ENCODE measurements at regions not wholly inside any gene's neighbourhood (a gene's known extent, or its start where the extent isn't known, plus 50 kb on each side); places are given as distances from the start of the nearest gene placed in this dataset.
"Not testable (repeated sequence)": the region's sequence is repeated elsewhere in the genome, so short reads cannot be mapped to it uniquely, and the experiment has no call there.

DNA sequence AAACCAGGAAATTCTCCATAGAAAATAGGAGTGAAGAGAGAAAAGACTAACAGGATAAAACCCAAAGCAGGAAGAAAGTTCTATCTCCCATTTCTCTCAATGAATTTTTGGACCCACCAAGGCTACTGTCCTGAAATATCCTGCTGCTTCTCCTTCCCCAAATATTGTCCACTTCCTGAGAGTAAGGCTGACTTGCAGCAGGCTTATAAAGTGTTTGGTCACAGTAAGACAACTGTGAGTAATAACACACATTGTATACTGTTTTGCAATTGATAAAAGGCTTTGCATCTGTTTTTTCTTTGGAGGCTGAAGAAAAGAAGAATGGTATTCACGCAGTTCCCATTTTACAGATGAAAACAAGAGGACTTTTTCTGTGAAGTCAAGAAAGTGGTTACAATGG, 52.8 kb downstream of the FOXD4L6 start:
- WGBS, 2 donors = 43 to 59% methylated on average over 1 of the region's 1 CpG
- ATAC-seq = not testable (repeated sequence)

DNA sequence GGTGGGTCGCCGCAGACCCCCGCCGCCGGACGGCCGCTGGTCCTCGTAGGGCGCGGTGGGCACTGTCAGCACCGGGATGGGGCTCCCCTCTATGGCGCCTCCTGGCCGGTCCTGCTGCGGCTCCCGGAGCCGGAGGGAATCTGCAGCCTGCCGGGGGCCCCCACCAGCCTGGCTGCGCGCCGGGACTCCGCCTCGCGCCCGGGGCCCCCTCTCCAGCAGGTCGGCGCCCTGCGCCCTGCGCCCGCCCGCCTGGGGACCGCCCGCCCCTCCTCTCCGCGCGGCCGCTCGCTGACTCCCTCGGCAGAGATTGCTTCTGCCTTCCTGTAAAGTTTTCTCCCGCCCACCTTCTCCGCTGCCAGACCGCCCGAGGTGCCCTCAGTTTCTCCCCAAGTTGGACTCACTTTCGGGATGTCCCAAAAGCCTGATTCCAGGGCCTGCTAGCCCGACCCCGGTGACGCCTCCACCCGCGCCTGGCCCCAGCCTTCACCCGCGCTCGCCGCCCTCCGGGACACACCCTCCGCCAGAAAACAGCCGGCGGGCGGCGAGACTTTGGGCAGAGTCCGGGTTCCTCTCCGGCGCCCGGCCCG, 54.0 kb downstream of the FOXD4L6 start:
- intact Hi-C loops (cut with DNase I); H3K4me1 ChIP-seq; FAIRE-seq; H3K9me3 ChIP-seq; H3K27ac ChIP-seq; H3K27me3 ChIP-seq; H3K36me3 ChIP-seq: not testable (repeated sequence)
- peak overlapping the region; percentile 24 to 55 (median 30) for H3K4me3 ChIP-seq
- peak; percentile 38 to 86 (median 76) for ATAC-seq
- 3 to 6% methylated on average over 63 of the region's 63 CpGs for WGBS, 2 donors
- peak in 5 of 6 donors; percentile 15 to 74 (median 22) for DNase-seq

More for the DNA sequence above, 52.8 kb downstream of the FOXD4L6 start:
- H3K27me3 ChIP-seq; H3K4me1 ChIP-seq; H3K27ac ChIP-seq; FAIRE-seq; DNase-seq; intact Hi-C loops (cut with DNase I); H3K36me3 ChIP-seq; H3K4me3 ChIP-seq; H3K9me3 ChIP-seq: not testable (repeated sequence)

DNA sequence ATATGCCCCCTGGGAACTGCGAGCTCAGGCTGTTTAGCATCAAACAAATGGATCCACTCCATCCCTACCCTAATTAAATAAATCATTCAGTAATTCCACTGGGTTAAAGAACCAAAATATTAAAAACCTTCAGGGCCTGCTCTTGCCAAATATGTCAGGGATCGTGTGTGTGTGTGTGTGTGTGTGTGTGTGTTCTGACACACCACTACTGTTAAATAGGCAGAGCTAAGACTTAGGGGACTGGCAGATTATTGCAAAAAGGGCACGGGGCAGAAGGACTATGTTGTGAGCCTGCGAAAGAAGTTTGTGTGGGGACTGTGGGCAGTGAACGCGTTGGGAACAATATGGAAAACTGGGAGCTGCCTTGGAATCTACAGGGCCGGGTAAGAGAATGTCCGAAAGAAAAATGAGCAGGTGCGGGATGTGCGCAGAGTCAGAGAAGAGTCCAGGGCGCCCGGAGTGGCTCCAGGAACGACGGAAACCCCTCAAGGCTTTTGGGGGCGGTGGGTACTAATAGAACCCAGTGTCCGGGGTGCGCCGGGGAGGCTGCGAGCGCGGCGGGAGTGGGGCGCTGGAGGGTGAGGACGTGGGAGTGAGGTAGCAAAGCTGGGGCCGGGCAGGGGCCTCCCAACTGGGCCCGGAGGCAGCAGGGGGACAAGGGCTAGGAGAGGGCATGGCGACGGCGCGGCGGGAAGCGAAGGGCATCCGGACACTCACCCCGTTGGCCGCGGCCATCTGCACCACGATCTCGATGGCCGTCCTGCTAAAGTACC, 54.8 kb downstream of the FOXD4L6 start:
- intact Hi-C loops (cut with DNase I); FAIRE-seq; H3K9me3 ChIP-seq; H3K36me3 ChIP-seq; H3K27me3 ChIP-seq; H3K4me1 ChIP-seq; H3K27ac ChIP-seq: not testable (repeated sequence)
- peak in 2 of 4 donors; percentile 8 to 13 for ATAC-seq
- WGBS, 2 donors = 20 to 23% methylated on average over 28 to 37 of the region's 39 CpGs
- peak in 2 of 6 donors; percentile 53 to 75 for DNase-seq
- H3K4me3 ChIP-seq = peak overlapping the region in 3 of 4 donors; percentile 30 to 55 (median 31)

DNA sequence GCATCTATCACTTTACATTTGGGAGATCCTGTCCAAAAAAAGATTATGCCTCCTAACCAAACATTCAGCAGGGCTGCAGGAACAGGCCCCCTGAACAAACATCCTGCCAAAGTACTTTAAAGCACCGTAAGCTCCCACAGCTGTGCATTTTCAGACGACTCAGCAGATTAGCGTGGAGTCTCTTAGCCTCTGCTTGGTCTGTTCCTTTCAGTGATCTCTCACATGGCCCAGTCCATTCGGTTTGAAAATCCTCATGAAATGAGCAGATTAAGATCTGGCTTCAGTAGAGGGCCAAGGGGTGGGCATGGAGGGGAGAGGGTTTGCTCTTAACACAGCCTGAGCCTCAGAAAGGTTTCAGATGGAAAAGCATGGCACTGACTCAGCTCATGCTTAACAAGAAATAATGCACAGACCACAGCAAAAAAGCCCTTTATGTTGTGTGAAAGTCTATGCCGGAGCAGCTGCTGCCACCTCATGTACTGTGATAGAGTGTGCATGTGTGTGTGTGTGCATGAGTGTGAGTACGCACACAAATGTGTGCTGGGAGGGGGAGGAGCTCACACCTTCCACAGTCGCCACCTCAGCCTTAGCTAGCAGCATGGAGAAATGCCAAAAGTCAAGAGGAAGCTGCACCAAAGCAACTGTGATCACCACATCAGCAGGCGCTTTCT, 64.2 kb downstream of the FOXD4L6 start:
- H3K27ac ChIP-seq; H3K36me3 ChIP-seq; intact Hi-C loops (cut with DNase I); H3K4me3 ChIP-seq; H3K4me1 ChIP-seq; H3K27me3 ChIP-seq; FAIRE-seq; H3K9me3 ChIP-seq: not testable (repeated sequence)
- ATAC-seq (peak in 3 of 4 donors; percentile 60 to 75 (median 75)), DNase-seq (peak in 2 of 6 donors; percentile 13 to 44)
- WGBS, 2 donors = 24 to 26% methylated on average over 8 of the region's 8 CpGs

DNA sequence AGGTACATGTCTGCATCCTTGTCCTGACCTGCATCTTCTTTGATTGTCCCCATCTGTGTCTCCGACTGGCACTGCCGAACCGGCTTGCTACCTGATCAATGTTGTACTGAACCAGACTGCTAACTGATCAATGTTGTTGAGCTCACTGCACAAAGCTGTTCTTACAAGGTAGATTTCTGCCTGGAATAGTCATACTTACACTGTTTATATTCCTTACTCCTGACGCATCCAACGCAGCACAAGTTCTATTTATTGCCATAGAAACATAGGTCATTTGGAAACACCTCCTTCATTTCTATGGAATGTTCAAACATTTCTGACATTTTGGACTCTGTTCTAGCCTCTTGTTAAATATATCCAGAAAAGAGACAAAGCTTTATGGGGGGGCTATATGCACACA, 65.2 kb downstream of the FOXD4L6 start:
- FAIRE-seq; H3K27ac ChIP-seq; H3K27me3 ChIP-seq; H3K36me3 ChIP-seq; ATAC-seq; intact Hi-C loops (cut with DNase I); DNase-seq; H3K9me3 ChIP-seq; H3K4me1 ChIP-seq; H3K4me3 ChIP-seq: not testable (repeated sequence)
- 71 to 74% methylated on average over 5 of the region's 5 CpGs for whole genome bisulfite sequencing, 2 donors

DNA sequence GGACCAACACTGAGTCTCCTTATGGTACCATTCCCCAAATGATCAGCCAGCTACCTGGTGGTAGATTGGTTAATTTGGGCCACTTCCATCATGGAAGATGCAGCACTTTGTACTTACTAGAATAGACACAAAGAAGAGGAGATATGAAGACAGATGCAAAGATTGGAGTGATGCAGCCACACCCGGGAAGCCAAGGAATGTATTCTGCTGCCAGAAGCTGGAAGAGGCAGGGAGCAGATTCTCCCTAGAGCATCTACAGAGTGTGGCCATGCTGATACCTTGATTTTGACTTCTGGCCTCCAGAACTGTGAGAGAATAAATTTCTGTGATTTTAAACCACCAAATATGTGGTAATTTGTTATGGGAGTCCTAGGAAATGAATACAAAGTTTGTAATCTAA, 68.9 kb downstream of the FOXD4L6 start:
- H3K27ac ChIP-seq; H3K27me3 ChIP-seq; H3K4me3 ChIP-seq; H3K36me3 ChIP-seq; H3K4me1 ChIP-seq; H3K9me3 ChIP-seq; ATAC-seq; FAIRE-seq; intact Hi-C loops (cut with DNase I); DNase-seq: not testable (repeated sequence)
- WGBS, 2 donors = 83 to 100% methylated on average over 1 of the region's 1 CpG

DNA sequence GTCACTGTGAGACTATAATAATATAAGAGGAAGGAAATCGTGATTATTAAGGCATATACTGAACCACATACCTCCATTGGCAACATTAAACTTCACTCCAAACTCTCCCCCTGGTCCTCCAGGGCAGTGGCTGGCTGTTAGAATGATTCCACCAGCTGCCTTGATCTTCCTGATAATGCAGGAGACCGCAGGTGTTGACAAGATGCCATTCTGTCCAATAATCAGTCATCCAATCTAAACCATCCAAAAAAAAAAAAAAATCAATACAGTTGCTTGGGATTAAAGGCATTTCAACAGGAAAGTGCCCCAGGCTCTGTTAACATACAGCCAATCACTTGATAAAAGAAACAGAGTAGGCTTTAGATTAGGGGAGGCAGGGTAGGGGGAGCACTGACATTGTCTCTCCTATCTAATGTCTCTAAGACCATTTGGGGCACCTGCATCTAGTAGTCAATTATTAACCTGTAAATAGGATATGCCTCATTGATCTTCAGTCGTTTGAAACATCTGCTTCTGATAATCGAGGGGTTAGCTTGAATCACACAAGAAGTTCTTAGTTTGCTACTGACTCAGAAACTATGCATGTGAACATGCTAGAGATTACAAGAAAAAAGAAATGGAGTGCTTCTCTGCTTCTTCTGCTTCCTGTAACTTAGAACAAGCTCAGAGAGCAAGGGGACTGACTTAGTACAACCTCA, 74.7 kb downstream of the FOXD4L6 start:
- H3K27ac ChIP-seq; ATAC-seq; H3K9me3 ChIP-seq; H3K27me3 ChIP-seq; H3K36me3 ChIP-seq; H3K4me1 ChIP-seq; intact Hi-C loops (cut with DNase I); FAIRE-seq; DNase-seq; H3K4me3 ChIP-seq: not testable (repeated sequence)
- 25 to 40% methylated on average over 4 of the region's 4 CpGs for WGBS, 2 donors

DNA sequence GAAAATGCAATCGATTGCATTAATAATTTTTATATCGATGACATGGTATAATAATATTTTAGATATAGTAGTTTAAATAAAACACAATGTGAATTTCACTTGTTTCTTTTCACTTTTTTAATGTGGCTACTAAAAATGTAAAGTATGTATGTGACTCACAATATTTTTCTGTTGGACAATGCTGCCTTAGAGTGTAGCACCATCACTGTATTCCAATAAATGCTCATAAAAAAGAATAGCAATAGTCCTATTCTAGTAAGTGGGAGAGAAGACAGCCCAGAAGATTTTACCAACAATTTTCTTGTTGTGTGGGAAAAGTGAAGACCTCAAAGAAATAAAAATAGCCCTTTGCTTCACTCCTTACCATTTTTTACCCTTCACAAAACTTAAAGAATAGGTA, 79.8 kb downstream of the FOXD4L6 start:
- WGBS, 2 donors = 97% methylated on average over 2 of the region's 2 CpGs; no CpG with 5 or more reads in 1 of the 2 donors
- H3K27ac ChIP-seq; DNase-seq; H3K9me3 ChIP-seq; ATAC-seq; H3K4me3 ChIP-seq; H3K36me3 ChIP-seq; FAIRE-seq; H3K27me3 ChIP-seq; H3K4me1 ChIP-seq; intact Hi-C loops (cut with DNase I): not testable (repeated sequence)

DNA sequence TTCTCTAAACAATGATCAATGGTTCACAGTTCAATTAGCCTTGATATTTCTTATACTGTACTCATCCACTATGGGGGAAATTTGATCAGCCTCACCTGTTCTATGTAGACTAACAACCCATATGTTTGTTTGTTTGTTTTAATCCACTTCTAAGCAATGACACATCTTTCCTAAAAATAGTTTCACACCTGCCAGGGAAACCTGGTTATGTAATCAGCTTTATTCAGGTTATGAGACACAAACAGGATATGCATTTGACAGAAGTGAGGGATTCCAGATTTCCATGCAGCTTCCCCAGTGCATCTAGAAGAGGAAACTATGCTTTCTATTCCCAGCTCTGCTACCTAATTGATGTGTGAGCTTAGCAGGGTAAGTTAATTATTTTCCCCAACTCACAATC, 80.7 kb downstream of the FOXD4L6 start:
- H3K27ac ChIP-seq; H3K9me3 ChIP-seq; ATAC-seq; FAIRE-seq; H3K27me3 ChIP-seq; H3K4me1 ChIP-seq; DNase-seq; H3K36me3 ChIP-seq; H3K4me3 ChIP-seq; intact Hi-C loops (cut with DNase I): not testable (repeated sequence)

DNA sequence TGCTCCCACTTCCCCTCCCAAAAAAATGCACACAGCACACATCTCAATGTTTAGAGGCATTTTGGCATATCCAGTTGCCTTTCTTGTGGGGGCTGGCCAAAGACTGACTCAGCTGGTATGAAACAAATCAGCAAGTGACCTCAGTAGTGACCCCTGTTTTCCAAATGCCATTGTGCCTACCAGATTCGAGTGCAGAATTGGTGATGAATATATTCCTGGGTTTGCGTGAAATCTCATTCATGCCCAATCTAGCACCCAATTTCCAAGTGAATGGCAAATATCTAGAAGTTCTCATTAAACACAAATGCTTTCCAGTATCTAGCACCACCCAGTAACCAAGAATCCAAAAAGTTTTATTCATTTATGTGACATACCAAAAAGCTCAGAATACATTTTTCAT, 83.6 kb downstream of the FOXD4L6 start:
- ATAC-seq; H3K27me3 ChIP-seq; H3K27ac ChIP-seq; DNase-seq; H3K4me3 ChIP-seq; H3K4me1 ChIP-seq; intact Hi-C loops (cut with DNase I); H3K36me3 ChIP-seq; FAIRE-seq; H3K9me3 ChIP-seq: not testable (repeated sequence)
- WGBS, 2 donors = 76 to 79% methylated on average over 2 of the region's 2 CpGs

DNA sequence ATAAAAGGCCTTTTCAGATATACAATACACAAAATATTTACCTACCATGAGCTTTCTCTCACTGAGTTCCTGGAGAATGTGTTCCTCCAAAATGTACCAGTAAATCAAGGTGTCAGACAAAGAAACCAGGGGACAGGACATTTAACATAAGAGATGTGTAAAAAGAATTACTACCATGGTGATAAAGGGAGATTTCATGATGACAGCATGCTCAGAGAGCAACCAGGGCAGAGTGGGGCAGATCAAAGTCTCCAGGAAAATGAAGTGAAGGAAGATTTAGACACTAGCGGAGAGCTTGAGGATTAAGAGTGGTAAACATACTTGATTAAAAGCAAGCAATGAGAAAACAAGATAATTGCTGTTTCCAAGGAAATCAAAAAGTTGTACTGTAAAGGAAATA, 85.0 kb downstream of the FOXD4L6 start:
- intact Hi-C loops (cut with DNase I); H3K4me1 ChIP-seq; H3K36me3 ChIP-seq; H3K27ac ChIP-seq; H3K4me3 ChIP-seq; H3K9me3 ChIP-seq; DNase-seq; FAIRE-seq; H3K27me3 ChIP-seq; ATAC-seq: not testable (repeated sequence)
- WGBS, 2 donors = no CpG with 5 or more reads among the region's 1 CpG

DNA sequence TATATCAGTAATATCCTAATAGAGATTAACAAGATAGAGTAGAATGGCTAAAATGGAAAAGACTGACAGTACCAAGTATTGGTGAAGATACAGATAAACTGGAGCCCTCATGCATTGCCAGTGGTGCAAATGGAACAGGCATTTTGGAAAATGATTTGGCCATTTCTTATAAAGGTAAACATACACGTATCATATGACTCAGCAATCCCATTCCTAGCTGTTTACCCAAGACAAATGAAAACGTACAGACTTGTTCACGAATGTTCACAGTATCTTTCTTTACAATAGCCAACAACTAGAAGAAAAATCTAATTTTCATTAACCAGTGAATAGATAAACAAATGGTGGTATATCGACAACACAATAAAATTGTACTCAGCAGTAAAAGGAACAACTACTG, 86.4 kb downstream of the FOXD4L6 start:
- intact Hi-C loops (cut with DNase I); H3K9me3 ChIP-seq; H3K4me1 ChIP-seq; FAIRE-seq; H3K4me3 ChIP-seq; H3K27ac ChIP-seq; H3K36me3 ChIP-seq; ATAC-seq; H3K27me3 ChIP-seq; DNase-seq: not testable (repeated sequence)
- WGBS, 2 donors = 29 to 44% methylated on average over 4 of the region's 4 CpGs
